GM08714 (cell line): ENCODE measurements at regions not wholly inside any gene's neighbourhood (a gene's known extent, or its start where the extent isn't known, plus 50 kb on each side); places are given as distances from the start of the nearest gene placed in this dataset.

Experiments
- H3K4me3 ChIP-seq: fragments of 200-500 bp; sonication (Bioruptor generic); 2 replicates; pipeline ENCODE4 v1.5.1; 2014; ENCODE audit warnings: mild to moderate bottlenecking, low read length, inconsistent platforms
- ZNF274 ChIP-seq: IDR thresholded peaks from 2 replicates; pipeline ENCODE4 v1.6.1; 2012; ENCODE audit warnings: mild to moderate bottlenecking, low read depth, low read length

DNA sequence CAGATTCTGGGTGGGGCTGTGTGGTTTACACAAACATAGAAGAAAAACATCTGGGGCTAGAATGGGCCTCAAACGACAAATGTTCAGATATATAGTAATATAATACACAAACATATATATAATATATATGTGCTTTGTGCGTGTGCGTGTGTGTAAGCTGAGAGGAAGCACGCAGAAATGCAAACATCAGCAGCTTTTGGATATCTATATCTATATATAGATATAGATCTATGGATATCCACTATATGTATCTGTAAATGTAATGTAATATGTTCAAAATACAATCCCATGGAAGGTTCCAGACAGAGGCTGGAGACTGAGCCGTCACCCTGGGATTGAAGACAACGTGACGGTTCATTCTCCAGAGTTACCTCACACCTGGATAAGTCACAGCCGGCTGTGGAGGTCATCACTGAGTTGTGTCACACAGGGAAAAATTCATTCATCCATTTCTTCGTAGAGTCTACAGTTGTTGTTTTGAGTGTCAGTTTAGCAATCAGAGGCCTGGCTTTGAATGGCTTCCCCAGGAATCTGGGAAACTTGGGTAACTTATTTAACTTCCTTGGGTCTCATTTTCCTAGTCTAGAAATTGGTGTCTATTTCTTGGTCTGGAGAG is 123.0 kb upstream of the CPEB4 start:
- TF ChIP-seq ZNF274: no peak
- no peak overlapping the region for H3K4me3 ChIP-seq

DNA sequence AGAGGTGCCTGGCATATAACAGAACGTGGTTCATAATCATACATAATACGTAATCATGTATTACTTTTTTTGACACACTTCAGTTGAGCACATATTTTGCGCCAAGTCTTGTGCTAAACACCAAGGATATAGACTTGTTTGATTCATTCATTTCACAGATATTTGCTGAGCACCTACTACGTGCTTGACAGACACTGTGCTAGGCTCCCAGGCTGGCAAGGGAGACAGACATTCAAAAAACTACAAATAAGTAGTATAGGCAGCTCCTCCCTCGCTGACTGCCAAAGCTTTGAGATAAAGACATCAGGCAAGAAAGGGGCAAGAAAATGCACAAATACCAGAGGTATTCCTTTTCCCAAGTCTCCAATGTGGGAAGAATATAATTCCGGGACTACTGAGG is 122.5 kb upstream of the CPEB4 start:
- TF ChIP-seq ZNF274: no peak
- H3K4me3 ChIP-seq: no peak overlapping the region

DNA sequence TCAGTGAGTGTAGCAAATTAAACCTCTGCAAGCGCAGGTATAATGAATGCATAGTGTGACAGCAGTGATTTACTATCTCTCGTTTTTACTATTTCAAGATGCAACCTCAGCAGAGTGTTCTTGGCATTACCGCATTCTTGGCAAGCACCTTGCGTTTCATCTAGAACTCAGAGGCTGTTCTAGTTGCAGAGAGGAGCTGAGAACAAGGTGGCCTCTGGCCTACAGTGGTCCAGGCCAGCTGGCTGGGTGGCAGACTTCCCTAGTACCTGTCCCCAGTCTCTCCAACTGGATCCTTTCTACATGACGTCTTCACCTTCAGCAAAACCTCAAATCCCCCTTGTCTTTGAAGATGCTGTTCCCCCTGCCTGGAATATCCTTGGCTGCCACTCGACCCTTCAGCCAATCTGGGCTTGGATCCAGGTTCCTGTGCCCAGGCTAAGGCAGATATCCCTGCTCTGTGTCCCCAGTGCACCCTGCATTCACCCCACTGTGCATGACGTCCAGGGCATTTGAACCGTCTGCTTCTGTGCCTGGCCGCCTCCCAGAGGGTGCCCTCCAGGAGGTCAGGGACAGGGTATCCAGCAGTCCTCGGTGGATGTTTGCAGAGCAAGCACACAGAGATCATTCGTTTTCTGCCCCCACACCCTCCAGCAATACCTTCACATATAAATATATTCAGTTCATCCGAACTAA is 120.4 kb upstream of the CPEB4 start:
- TF ChIP-seq ZNF274: no peak
- H3K4me3 ChIP-seq: no peak overlapping the region

DNA sequence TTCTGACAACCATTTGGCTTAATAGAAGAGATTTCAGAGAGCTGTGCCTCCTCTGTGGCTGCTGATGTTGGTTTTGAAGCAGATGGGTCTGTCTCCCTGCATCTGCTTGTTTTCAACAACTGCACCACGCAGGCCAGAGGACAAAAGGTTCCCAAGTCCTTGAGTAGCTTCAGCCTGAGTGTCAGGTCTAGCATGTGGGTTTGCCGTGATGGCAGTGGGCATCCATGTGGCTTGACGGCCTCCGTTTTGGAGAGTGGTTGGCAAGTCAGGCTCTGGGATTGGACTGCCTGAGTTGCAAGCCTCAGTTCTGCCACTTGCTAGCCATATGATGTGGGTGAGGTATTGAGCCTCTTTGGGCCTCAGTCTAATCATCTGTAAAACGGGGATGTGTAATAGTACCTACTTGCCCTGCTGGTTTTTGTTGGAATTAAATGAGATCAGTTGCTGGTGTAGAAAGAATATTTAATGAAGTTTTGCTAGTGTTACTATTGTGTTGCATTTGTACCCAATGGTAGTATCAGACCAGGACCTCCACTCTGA is 119.8 kb upstream of the CPEB4 start:
- TF ChIP-seq ZNF274: no peak
- no peak overlapping the region for H3K4me3 ChIP-seq

GRCh38 chr5:173768891-173769290 is 119.3 kb upstream of the CPEB4 start:
- no peak overlapping the region for H3K4me3 ChIP-seq
- TF ChIP-seq ZNF274: no peak

DNA sequence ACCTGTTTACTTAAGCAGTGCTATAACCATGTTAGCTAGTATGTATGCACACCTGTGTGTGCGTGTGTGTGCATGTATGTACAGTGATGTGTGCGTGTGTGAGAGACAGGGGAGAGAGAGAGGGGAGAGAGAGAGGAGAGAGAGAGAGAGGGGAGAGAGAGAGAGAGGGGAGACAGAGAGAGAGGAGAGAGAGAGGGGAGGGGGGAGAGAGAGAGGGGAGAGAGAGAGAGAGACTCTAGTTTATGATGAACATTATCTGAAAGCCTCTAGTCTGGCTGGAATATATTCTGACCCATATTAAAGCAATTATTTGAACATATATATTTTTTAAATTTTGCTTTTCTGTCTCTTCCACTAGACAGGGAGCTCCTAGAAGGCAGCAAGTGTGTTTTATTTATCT is 117.5 kb upstream of the CPEB4 start:
- H3K4me3 ChIP-seq: no peak overlapping the region
- TF ChIP-seq ZNF274: no peak

- no peak for TF ChIP-seq ZNF274
Observed at GRCh38 chr5:173771121-173771724, 116.9 kb upstream of the CPEB4 start.

GRCh38 chr5:173771725-173772383 is 116.3 kb upstream of the CPEB4 start:
- H3K4me3 ChIP-seq: no peak overlapping the region

More at GRCh38 chr5:173771121-173771724, 116.9 kb upstream of the CPEB4 start:
- no peak overlapping the region for H3K4me3 ChIP-seq

DNA sequence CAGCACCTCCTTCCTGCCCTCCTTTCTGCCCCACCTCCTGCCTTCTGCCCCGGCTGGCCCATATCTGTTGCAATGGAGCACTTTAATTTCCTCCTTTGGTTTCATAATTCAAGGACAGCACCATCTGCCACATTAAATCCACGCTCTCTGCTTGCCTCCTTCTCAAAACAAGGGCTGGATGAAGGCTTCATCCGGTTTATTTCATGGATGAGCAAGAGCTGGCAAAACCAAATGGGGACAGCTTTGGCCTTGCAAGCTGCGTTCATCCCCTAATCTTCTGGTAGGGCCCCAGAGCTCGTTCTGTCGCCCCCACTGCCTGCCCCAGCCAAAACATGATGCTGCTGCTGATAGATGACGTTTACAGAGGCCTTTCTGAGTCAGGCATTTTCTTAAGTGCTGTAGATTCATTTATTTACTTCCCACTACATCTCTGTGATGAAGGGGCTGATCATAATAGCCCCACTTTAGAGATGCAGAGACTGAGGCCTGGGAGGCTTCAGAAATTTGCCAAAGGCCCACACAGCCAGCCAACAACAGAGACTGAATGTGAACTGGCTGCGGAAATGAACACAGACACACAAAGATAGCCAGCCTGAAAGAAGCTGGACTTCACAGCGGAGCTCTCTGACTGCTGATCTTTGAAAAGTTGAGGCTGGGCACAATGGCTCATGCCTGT is 115.6 kb upstream of the CPEB4 start:
- H3K4me3 ChIP-seq: no peak overlapping the region
- TF ChIP-seq ZNF274: no peak

More at GRCh38 chr5:173771725-173772383, 116.3 kb upstream of the CPEB4 start:
- TF ChIP-seq ZNF274: no peak

DNA sequence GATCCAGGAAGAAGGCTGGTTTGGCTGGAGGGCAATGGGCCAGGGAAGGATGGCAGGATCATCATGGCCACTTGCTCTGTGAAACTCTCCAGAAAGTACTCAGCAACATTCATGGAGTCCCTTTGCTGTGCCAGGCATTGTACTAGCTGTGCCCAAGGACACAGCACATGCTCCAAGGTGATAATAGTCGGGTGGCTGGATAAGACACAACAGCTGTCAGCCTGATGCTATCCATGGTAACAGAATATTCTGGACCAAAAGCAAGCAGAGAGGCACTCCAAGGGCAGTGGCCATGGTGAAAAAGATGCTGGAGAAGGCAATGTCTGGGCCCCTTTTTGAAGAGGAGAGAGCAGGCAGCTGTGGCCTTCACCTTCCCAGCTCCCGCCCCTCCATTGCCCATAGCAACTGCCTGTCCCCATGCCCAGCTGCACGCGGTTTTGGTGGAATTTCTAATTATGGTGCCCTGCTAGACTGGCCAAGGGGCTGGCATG is 113.8 kb upstream of the CPEB4 start:
- TF ChIP-seq ZNF274: no peak
- H3K4me3 ChIP-seq: no peak overlapping the region

- H3K4me3 ChIP-seq: no peak overlapping the region
- TF ChIP-seq ZNF274: no peak
Observed at GRCh38 chr5:173775261-173776197, 112.6 kb upstream of the CPEB4 start.

DNA sequence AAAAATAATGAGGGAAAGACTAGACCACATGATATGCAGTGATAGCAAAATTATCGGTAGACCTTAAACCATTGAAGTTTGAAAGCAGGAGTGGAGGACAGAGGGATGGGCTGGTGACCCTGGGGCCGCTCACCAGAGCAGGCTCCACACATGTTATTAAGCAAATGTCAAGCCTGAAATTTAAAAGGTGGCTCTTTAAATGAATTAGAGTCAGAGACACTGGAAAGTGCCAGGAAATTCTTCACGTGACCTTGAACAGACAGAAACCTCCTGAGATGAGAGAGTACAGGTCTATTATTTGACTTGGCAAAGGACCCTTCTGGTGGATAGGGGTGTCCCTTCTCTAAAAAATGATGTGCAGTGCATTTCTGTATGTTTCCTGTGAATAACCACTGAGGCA is 111.0 kb upstream of the CPEB4 start:
- no peak for TF ChIP-seq ZNF274
- H3K4me3 ChIP-seq: no peak overlapping the region

DNA sequence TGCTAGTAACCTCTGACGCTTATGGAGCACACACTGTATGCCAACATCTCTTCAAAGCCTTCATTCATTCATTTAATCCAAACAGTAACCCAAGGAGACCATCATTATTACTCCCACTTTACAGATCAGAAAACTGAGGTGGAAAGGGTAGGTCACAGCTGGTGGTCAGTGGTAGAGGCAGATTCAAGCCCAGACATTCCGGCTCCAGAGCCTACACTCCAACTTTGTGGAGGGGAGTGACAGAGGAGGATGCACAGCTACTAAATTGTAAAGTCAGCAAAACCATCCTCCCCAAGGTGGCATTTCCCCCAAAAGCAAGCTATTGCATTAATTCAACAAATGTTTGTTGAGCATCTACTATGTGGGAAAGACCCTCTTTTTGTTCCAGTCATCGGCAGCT is 110.5 kb upstream of the CPEB4 start:
- H3K4me3 ChIP-seq: no peak overlapping the region
- TF ChIP-seq ZNF274: no peak
